Keratinocyte (primary cell): ENCODE measurements at regions not wholly inside any gene's neighbourhood (a gene's known extent, or its start where the extent isn't known, plus 50 kb on each side); places are given as distances from the start of the nearest gene placed in this dataset.

Source experiments
- DNase-seq: peaks from one replicate; pipeline ENCODE4 v3.0.0-alpha.2; 2011; ENCODE audit warnings: low read depth, missing footprints, low spot score
- FAIRE-seq: peaks from 2 replicates; lab custom pipeline; 2011; peaks lifted over from hg19 to GRCh38; lab: Jason Lieb, UNC
- H2AFZ ChIP-seq: 2 replicates; pipeline ENCODE4 v1.6.0; 2012; ENCODE audit warnings: low read length, control low read depth, inconsistent platforms; ENCODE audit not compliant: control insufficient read depth
- H3K27ac ChIP-seq: 2 replicates; pipeline ENCODE4 v1.5.1; 2011; ENCODE audit warnings: low read length; ENCODE audit not compliant: control insufficient read depth, insufficient read depth
- H3K27me3 ChIP-seq: 3 replicates; pipeline ENCODE4 v1.6.0; 2011; ENCODE audit warnings: low read length; ENCODE audit not compliant: control insufficient read depth, insufficient read depth; ENCODE audit errors: extremely low read depth
- H3K36me3 ChIP-seq, 2 experiments: 2 replicates in 1 of 2; 3 replicates in 1 of 2; pipeline ENCODE4 v1.5.1; 2011; ENCODE audit warnings: low read length in 2 of 2, mild to moderate bottlenecking in 1 of 2; ENCODE audit not compliant: control insufficient read depth in 2 of 2, insufficient read depth in 2 of 2; ENCODE audit errors: extremely low read depth in 1 of 2
- H3K4me1 ChIP-seq: 3 replicates; pipeline ENCODE4 v1.5.1; 2011; ENCODE audit warnings: low read length; ENCODE audit not compliant: control insufficient read depth, insufficient read depth; ENCODE audit errors: extremely low read depth
- H3K4me2 ChIP-seq: 3 replicates; pipeline ENCODE4 v1.6.0; 2011; ENCODE audit warnings: low read depth, low read length; ENCODE audit not compliant: control insufficient read depth, insufficient read depth; ENCODE audit errors: extremely low read depth
- H3K4me3 ChIP-seq, 3 experiments: fragments of 200-600 bp in 1 of 3; sonication (generic) in 1 of 3; 2 replicates in 2 of 3; 3 replicates in 1 of 3; pipeline ENCODE4 v1.5.1; 2011 to 2016; ENCODE audit warnings: low read length in 3 of 3, mild to moderate bottlenecking in 3 of 3, control low read depth in 2 of 3, inconsistent platforms in 1 of 3, low read depth in 1 of 3, mixed read lengths in 1 of 3, mixed run types in 1 of 3, moderate library complexity in 1 of 3; ENCODE audit not compliant: control insufficient read depth in 2 of 3, insufficient read depth in 2 of 3; ENCODE audit errors: extremely low read depth in 1 of 3
- H3K79me2 ChIP-seq: 2 replicates; pipeline ENCODE4 v1.6.0; 2012; ENCODE audit warnings: low read length; ENCODE audit not compliant: control insufficient read depth, insufficient read depth
- H3K9ac ChIP-seq: 3 replicates; pipeline ENCODE4 v1.6.0; 2011; ENCODE audit warnings: low read length; ENCODE audit not compliant: control insufficient read depth, insufficient read depth; ENCODE audit errors: extremely low read depth
- H3K9me1 ChIP-seq: 3 replicates; pipeline ENCODE4 v1.6.0; 2011; ENCODE audit warnings: low read length; ENCODE audit not compliant: control insufficient read depth, insufficient read depth; ENCODE audit errors: extremely low read depth
- H3K9me3 ChIP-seq: 2 replicates; pipeline ENCODE4 v1.5.1; 2012; ENCODE audit warnings: low read depth, low read length; ENCODE audit not compliant: control insufficient read depth
- H4K20me1 ChIP-seq: 3 replicates; pipeline ENCODE4 v1.6.0; 2011; ENCODE audit warnings: low read length; ENCODE audit not compliant: control insufficient read depth, insufficient read depth; ENCODE audit errors: extremely low read depth
- CTCF ChIP-seq, 3 experiments: IDR thresholded peaks in 1 of 3; conservative IDR thresholded peaks in 1 of 3; optimal IDR thresholded peaks in 1 of 3; 2 replicates in 2 of 3; 3 replicates in 1 of 3; pipeline versions ENCODE3 to v1.5.1; 2011; ENCODE audit warnings: low read length in 3 of 3, mild to moderate bottlenecking in 3 of 3, moderate library complexity in 2 of 3, control low read depth in 1 of 3, inconsistent platforms in 1 of 3; ENCODE audit not compliant: insufficient read depth in 2 of 3; ENCODE audit errors: extremely low read depth in 1 of 3
- EZH2 ChIP-seq: IDR thresholded peaks from one replicate; pipeline ENCODE4 v1.6.1; 2012; ENCODE audit warnings: inconsistent platforms, mild to moderate bottlenecking, low read length, moderate library complexity
- dilution Hi-C: fragments of 300-500 bp; cut with MboI; formaldehyde crosslinking; loops from one replicate; pipeline ENCODE4 v1.7.0; 2020; ENCODE audit warnings: low sequenced_read_pairs; ENCODE audit not compliant: extremely low pct_ligation_motif_present

- H3K79me2 ChIP-seq = no peaks in the 10 kb centered on the region
- DNase-seq (no peak), FAIRE-seq (no peak)
- H3K9me1 ChIP-seq = no peaks in the 10 kb centered on the region
- TF ChIP-seq EZH2 (no peak), CTCF (optimal IDR thresholded peaks at IDR 0.05 in 1 of 3, IDR thresholded peaks at IDR 0.05 in 1 of 3, conservative IDR thresholded peaks at IDR 0.05 in 1 of 3; ENCODE audit: extremely low read depth in 1 of 3, insufficient read depth in 2 of 3, low read length in 3 of 3) (no peak)
- no peaks in the 10 kb centered on the region for H3K27me3 ChIP-seq
- no peaks in the 10 kb centered on the region for H3K36me3 ChIP-seq
- no peaks in the 10 kb centered on the region for H3K4me1 ChIP-seq
- dilution Hi-C loops = no loop called here
- H3K9ac ChIP-seq = no peak overlapping the region
- H3K27ac ChIP-seq = no peak overlapping the region
- H4K20me1 ChIP-seq = no peaks in the 10 kb centered on the region
- no peaks in the 10 kb centered on the region for H3K9me3 ChIP-seq
- H3K4me3 ChIP-seq = no peak overlapping the region
- no peak overlapping the region for H3K4me2 ChIP-seq
- no peak overlapping the region for H2AFZ ChIP-seq
Observed at GRCh38 chr4:35038079-35038805, 1206.1 kb downstream of the ARAP2 start.

- FAIRE-seq (no peak), DNase-seq (no peak)
- Histone ChIP-seq H3K4me1 (no peaks in the 10 kb centered on the region), H3K27me3 (no peaks in the 10 kb centered on the region), H3K4me3 (no peak overlapping the region), H3K79me2 (no peaks in the 10 kb centered on the region), H3K27ac (no peak overlapping the region), H3K4me2 (no peak overlapping the region), H3K9ac (no peak overlapping the region), H3K9me3 (no peaks in the 10 kb centered on the region), H4K20me1 (no peaks in the 10 kb centered on the region), H3K9me1 (no peaks in the 10 kb centered on the region), H2AFZ (no peak overlapping the region), H3K36me3 (no peaks in the 10 kb centered on the region)
- dilution Hi-C loops = no loop called here
- TF ChIP-seq CTCF (optimal IDR thresholded peaks at IDR 0.05 in 1 of 3, IDR thresholded peaks at IDR 0.05 in 1 of 3, conservative IDR thresholded peaks at IDR 0.05 in 1 of 3; ENCODE audit: extremely low read depth in 1 of 3, insufficient read depth in 2 of 3, low read length in 3 of 3) = no peak
- no peak for TF ChIP-seq EZH2
Observed at GRCh38 chr4:35038845-35039244, 1205.5 kb downstream of the ARAP2 start.
